ENCODE measurements at regions not wholly inside any gene's neighbourhood (a gene's known extent, or its start where the extent isn't known, plus 50 kb on each side); places are given as distances from the start of the nearest gene placed in this dataset.
"Not testable (repeated sequence)": the region's sequence is repeated elsewhere in the genome, so short reads cannot be mapped to it uniquely, and the experiment has no call there.

DNA sequence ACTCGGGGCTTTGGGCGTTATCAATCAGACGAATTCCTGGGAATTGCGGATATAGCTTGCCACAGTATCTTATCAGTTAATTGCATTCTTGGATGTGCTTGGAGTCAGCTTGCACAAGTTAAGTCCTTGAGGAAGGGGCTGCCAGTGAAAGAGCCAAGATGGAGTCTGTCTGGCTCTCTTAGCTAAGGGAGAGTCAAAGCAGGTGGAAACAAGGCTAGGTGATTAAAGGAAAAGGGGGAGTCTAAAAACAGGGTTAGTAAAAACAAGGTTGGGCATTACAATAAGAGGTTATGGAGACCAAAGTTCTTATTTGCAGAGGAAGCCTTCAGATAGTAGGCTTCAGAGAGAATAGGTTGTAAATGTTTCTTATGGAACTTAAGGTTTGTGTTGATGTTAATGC, 149.2 kb downstream of the RRAGB start:
- TF ChIP-seq, protein P1, sequence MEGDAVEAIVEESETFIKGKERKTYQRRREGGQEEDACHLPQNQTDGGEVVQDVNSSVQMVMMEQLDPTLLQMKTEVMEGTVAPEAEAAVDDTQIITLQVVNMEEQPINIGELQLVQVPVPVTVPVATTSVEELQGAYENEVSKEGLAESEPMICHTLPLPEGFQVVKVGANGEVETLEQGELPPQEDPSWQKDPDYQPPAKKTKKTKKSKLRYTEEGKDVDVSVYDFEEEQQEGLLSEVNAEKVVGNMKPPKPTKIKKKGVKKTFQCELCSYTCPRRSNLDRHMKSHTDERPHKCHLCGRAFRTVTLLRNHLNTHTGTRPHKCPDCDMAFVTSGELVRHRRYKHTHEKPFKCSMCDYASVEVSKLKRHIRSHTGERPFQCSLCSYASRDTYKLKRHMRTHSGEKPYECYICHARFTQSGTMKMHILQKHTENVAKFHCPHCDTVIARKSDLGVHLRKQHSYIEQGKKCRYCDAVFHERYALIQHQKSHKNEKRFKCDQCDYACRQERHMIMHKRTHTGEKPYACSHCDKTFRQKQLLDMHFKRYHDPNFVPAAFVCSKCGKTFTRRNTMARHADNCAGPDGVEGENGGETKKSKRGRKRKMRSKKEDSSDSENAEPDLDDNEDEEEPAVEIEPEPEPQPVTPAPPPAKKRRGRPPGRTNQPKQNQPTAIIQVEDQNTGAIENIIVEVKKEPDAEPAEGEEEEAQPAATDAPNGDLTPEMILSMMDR (IDR thresholded peaks at IDR 0.05) = not testable (repeated sequence)
- TF ChIP-seq POLR2A, EP300 (IDR thresholded peaks at IDR 0.05): not testable (repeated sequence)
